ENCODE measurements at regions not wholly inside any gene's neighbourhood (a gene's known extent, or its start where the extent isn't known, plus 50 kb on each side); places are given as distances from the start of the nearest gene placed in this dataset.

- no peak for TF ChIP-seq CHD7 (IDR thresholded peaks at IDR 0.05; ENCODE audit: insufficient replicate concordance, low read length)
- no peak for TF ChIP-seq EGR1 (IDR thresholded peaks at IDR 0.05; ENCODE audit: borderline replicate concordance, low read depth, low read length)
- TF ChIP-seq POLR2A (IDR thresholded peaks at IDR 0.05; ENCODE audit: control extremely low read depth in 1 of 2, low read depth in 2 of 2, low read length in 2 of 2) = no peak
- no peak for TF ChIP-seq FOSL1 (IDR thresholded peaks at IDR 0.05; ENCODE audit: insufficient read depth, low read depth, low read length)
- TF ChIP-seq CBX5 (IDR thresholded peaks at IDR 0.05; ENCODE audit: low read depth, low read length) = no peak
- TF ChIP-seq SP1 (IDR thresholded peaks at IDR 0.05; ENCODE audit: low read depth, low read length) = no peak
These were observed 81.6 kb upstream of the ANKH start (continued) for GRCh38 chr5:14953075-14953607.

Data from H1 (cell line).